Uterus (tissue), 3 donors: ENCODE measurements at regions not wholly inside any gene's neighbourhood (a gene's known extent, or its start where the extent isn't known, plus 50 kb on each side); places are given as distances from the start of the nearest gene placed in this dataset.

ENCODE experiments used
- DNase-seq, 2 donors: peaks; one replicate each; pipeline ENCODE4 v3.0.0-alpha.2; 2019 to 2020
- H3K27ac ChIP-seq, 2 donors: fragments of 200-600 bp; sonication (generic); 1 replicate in 1 of 2; 2 replicates in 1 of 2; pipeline ENCODE4 v1.5.1; 2016 to 2018
- H3K27me3 ChIP-seq, 2 donors: fragments of 200-600 bp; sonication (generic); one replicate each; pipeline ENCODE4 v1.5.1; 2018 to 2019; ENCODE audit warnings: control low read depth in 1 of 2
- H3K36me3 ChIP-seq, 2 donors: fragments of 200-600 bp; sonication (generic); one replicate each; pipeline ENCODE4 v1.5.1; 2019; ENCODE audit warnings: control low read depth in 1 of 2
- H3K4me1 ChIP-seq, 2 donors: fragments of 200-600 bp; sonication (generic); one replicate each; pipeline ENCODE4 v1.5.1; 2018 to 2019; ENCODE audit warnings: control low read depth in 1 of 2
- H3K4me3 ChIP-seq, 2 donors: fragments of 200-600 bp; sonication (generic); 1 replicate in 1 of 2; 2 replicates in 1 of 2; pipeline ENCODE4 v1.5.1; 2018 to 2019; ENCODE audit warnings: mild to moderate bottlenecking in 1 of 2
- H3K9me3 ChIP-seq, 2 donors: fragments of 200-600 bp; sonication (generic); one replicate each; pipeline ENCODE4 v1.5.1; 2019; ENCODE audit warnings: control low read depth in 1 of 2
- CTCF ChIP-seq, 4 experiments: fragments of 200-600 bp in 2 of 4; fragments of 450-650 bp in 2 of 4; sonication (generic) in 2 of 4; IDR thresholded peaks; one replicate each; pipeline ENCODE4 v1.5.1; 2016 to 2019; ENCODE audit warnings: antibody characterized with exemption in 4 of 4, mild to moderate bottlenecking in 2 of 4, moderate library complexity in 1 of 4
- POLR2A ChIP-seq, 2 donors: fragments of 450-650 bp; IDR thresholded peaks; one replicate each; pipeline ENCODE4 v1.6.1; 2016; ENCODE audit warnings: antibody characterized with exemption in 2 of 2, mild to moderate bottlenecking in 1 of 2, moderate library complexity in 1 of 2
- intact Hi-C: fragments of 100-400 bp; cut with DNase I; formaldehyde crosslinking; loops from one replicate; pipeline ENCODE4 v1.15.1; 2023; ENCODE audit warnings: low total_unique reads
- donor health status: DM: yes; HTN: yes; CAD: no.

DNA sequence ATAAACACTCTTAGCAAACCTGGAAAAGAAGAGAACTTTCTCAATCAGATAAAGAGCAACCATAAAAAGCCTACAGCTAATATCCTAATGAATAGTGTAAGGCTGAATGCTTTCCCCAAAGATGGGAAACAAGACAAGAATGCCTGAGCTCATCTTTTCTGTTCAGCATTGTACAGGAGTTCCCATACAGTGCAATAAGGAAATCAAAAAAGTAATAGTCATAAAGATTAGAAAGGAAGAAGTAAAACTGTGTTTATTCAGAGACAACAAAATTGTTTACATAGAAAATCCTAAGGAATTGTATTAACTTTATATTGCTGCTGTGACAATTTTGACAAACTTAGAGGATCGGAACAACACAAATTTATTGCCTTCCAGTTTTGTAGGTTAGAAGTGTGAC, 330.7 kb upstream of the SLC24A2 start:
- Histone ChIP-seq H3K9me3 (no peaks in the 10 kb centered on the region), H3K4me3 (no peak overlapping the region), H3K27ac (no peak overlapping the region), H3K27me3 (no peaks in the 10 kb centered on the region), H3K36me3 (no peaks in the 10 kb centered on the region), H3K4me1 (no peaks in the 10 kb centered on the region)
- DNase-seq: no peak
- TF ChIP-seq POLR2A (IDR thresholded peaks at IDR 0.05) (no peak), CTCF (IDR thresholded peaks at IDR 0.05) (no peak)
- intact Hi-C loops: no loop called here

- Histone ChIP-seq H3K4me1 (no peaks in the 10 kb centered on the region), H3K27ac (no peak overlapping the region)
- intact Hi-C loops: no loop called here
Observed at GRCh38 chr9:20117986-20118385, 329.1 kb upstream of the SLC24A2 start.

DNA sequence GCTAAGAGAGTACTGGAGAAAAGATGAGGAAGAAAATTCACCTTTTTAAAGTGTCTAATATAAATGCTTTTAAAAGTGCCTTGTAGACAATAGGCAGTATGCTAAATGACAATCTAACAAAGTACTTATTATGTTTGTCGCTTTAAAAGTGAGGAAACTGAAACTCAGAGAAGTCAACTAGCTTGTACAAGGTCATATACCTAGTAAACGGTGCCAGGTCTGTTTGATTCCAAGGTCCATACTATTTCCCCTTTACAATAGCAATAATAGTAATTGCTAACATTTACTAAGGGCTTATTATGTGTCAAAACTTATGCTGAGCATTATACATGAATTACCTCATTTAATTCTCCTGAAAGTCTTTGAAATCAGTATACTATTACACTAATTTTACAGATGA, 328.6 kb upstream of the SLC24A2 start:
- H3K4me1 ChIP-seq: no peaks in the 10 kb centered on the region
- H3K9me3 ChIP-seq: no peaks in the 10 kb centered on the region
- H3K27ac ChIP-seq: no peak overlapping the region
- no peak for DNase-seq
- no peaks in the 10 kb centered on the region for H3K36me3 ChIP-seq
- no peak for TF ChIP-seq CTCF (IDR thresholded peaks at IDR 0.05)
- no peak for TF ChIP-seq POLR2A (IDR thresholded peaks at IDR 0.05)
- intact Hi-C loops: no loop called here
- no peaks in the 10 kb centered on the region for H3K27me3 ChIP-seq
- no peak overlapping the region for H3K4me3 ChIP-seq

More at GRCh38 chr9:20117986-20118385, 329.1 kb upstream of the SLC24A2 start:
- Histone ChIP-seq H3K27me3 (no peaks in the 10 kb centered on the region), H3K36me3 (no peaks in the 10 kb centered on the region), H3K4me3 (no peak overlapping the region), H3K9me3 (no peaks in the 10 kb centered on the region)
- TF ChIP-seq POLR2A (IDR thresholded peaks at IDR 0.05) (no peak), CTCF (IDR thresholded peaks at IDR 0.05) (no peak)
- no peak for DNase-seq

DNA sequence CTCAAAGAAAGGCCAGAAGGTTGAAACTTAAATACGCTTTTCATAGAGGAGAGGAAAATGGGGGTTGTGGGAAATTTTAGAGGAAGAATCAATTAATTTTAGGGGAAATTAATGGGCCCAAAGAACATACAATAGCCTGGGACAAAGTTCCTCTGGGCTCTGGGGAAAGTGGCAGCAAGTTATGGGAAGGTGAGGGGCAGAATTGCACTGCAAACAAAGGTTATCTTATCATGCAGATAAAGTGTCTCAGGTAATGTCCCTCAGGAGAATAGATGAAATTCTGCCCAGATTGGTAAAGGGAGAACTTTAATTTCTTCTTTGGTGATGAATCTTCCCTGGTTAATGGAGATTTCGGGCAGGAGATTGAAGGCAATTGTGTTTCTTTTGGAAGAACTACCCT, 326.1 kb upstream of the SLC24A2 start:
- H3K9me3 ChIP-seq: no peaks in the 10 kb centered on the region
- no peak overlapping the region for H3K4me3 ChIP-seq
- no peak overlapping the region for H3K27ac ChIP-seq
- H3K36me3 ChIP-seq: no peaks in the 10 kb centered on the region
- TF ChIP-seq POLR2A (IDR thresholded peaks at IDR 0.05) (no peak), CTCF (IDR thresholded peaks at IDR 0.05) (no peak)
- intact Hi-C loops: no loop called here
- H3K27me3 ChIP-seq: no peaks in the 10 kb centered on the region
- no peak for DNase-seq
- no peaks in the 10 kb centered on the region for H3K4me1 ChIP-seq

GRCh38 chr9:20112205-20112783, 323.5 kb upstream of the SLC24A2 start:
- Histone ChIP-seq H3K4me1 (no peaks in the 10 kb centered on the region), H3K27me3 (no peaks in the 10 kb centered on the region), H3K27ac (no peak overlapping the region), H3K9me3 (no peaks in the 10 kb centered on the region), H3K4me3 (no peak overlapping the region), H3K36me3 (no peaks in the 10 kb centered on the region)
- intact Hi-C loops: no loop called here
- no peak for DNase-seq
- TF ChIP-seq POLR2A (IDR thresholded peaks at IDR 0.05): no peak
- TF ChIP-seq CTCF (IDR thresholded peaks at IDR 0.05): no peak
